ENCODE measurements at regions not wholly inside any gene's neighbourhood (a gene's known extent, or its start where the extent isn't known, plus 50 kb on each side); places are given as distances from the start of the nearest gene placed in this dataset.

GRCh38 chr11:134560066-134560465, 148.0 kb upstream of the B3GAT1 start:
- no peak for TF ChIP-seq CTCF (IDR thresholded peaks at IDR 0.05; ENCODE audit: low read length)
- TF ChIP-seq EZH2 (IDR thresholded peaks at IDR 0.05; ENCODE audit: borderline replicate concordance, low read length): no peak

Data from OCI-LY1 (cell line).